ENCODE measurements at regions not wholly inside any gene's neighbourhood (a gene's known extent, or its start where the extent isn't known, plus 50 kb on each side); places are given as distances from the start of the nearest gene placed in this dataset.
A peak's percentile ranks its signal among the peaks of the same experiment; 100 is the strongest.
"Not testable (repeated sequence)": the region's sequence is repeated elsewhere in the genome, so short reads cannot be mapped to it uniquely, and the experiment has no call there.

- DNase-seq (ENCODE audit: low read depth): no peak
- no peak overlapping the region for H3K4me3 ChIP-seq (ENCODE audit: low read length)
- TF ChIP-seq CTCF (conservative IDR thresholded peaks at IDR 0.05; ENCODE audit: low read depth, low read length): no peak
These were observed 1220.5 kb downstream of the ROBO2 start for GRCh38 chr3:78260388-78260787.

- not testable (repeated sequence) for H3K4me3 ChIP-seq (ENCODE audit: low read length)
These were observed 1226.7 kb downstream of the ROBO2 start for GRCh38 chr3:78266550-78266949.

GRCh38 chr3:78267235-78267634, 1227.3 kb downstream of the ROBO2 start:
- no peak overlapping the region for H3K4me3 ChIP-seq (ENCODE audit: low read length)
- no peak for TF ChIP-seq CTCF (conservative IDR thresholded peaks at IDR 0.05; ENCODE audit: low read depth, low read length)
- no peak for DNase-seq (ENCODE audit: low read depth)

More at GRCh38 chr3:78266550-78266949, 1226.7 kb downstream of the ROBO2 start:
- not testable (repeated sequence) for DNase-seq (ENCODE audit: low read depth)

- DNase-seq (ENCODE audit: low read depth): no peak
- H3K4me3 ChIP-seq (ENCODE audit: low read length): no peak overlapping the region
- TF ChIP-seq CTCF (conservative IDR thresholded peaks at IDR 0.05; ENCODE audit: low read depth, low read length): no peak
These were observed 1228.2 kb downstream of the ROBO2 start for GRCh38 chr3:78268087-78268486.

- no peak for DNase-seq (ENCODE audit: low read depth)
- TF ChIP-seq CTCF (conservative IDR thresholded peaks at IDR 0.05; ENCODE audit: low read depth, low read length): no peak
- no peak overlapping the region for H3K4me3 ChIP-seq (ENCODE audit: low read length)
These were observed 1229.1 kb downstream of the ROBO2 start for GRCh38 chr3:78268716-78269668.

GRCh38 chr3:78273326-78273725, 1233.4 kb downstream of the ROBO2 start:
- no peak overlapping the region for H3K4me3 ChIP-seq (ENCODE audit: low read length)
- no peak for DNase-seq (ENCODE audit: low read depth)
- no peak for TF ChIP-seq CTCF (conservative IDR thresholded peaks at IDR 0.05; ENCODE audit: low read depth, low read length)

- H3K4me3 ChIP-seq (ENCODE audit: low read length): no peak overlapping the region
- peak; percentile 9 for TF ChIP-seq CTCF (conservative IDR thresholded peaks at IDR 0.05; ENCODE audit: low read depth, low read length)
- DNase-seq (ENCODE audit: low read depth): no peak
These were observed 1234.7 kb downstream of the ROBO2 start for GRCh38 chr3:78274475-78275065.

Measured in retinal pigment epithelial cell (primary cell).